ENCODE measurements at regions not wholly inside any gene's neighbourhood (a gene's known extent, or its start where the extent isn't known, plus 50 kb on each side); places are given as distances from the start of the nearest gene placed in this dataset.

GRCh38 chr3:80192936-80193335, 425.1 kb upstream of the ROBO1 start:
- TF ChIP-seq CTCF (IDR thresholded peaks at IDR 0.05) (no peak), POLR2A (IDR thresholded peaks at IDR 0.05) (no peak)

Data from Peyer's patch (tissue), 4 donors.